Erythroblast (primary cell): ENCODE measurements at regions not wholly inside any gene's neighbourhood (a gene's known extent, or its start where the extent isn't known, plus 50 kb on each side); places are given as distances from the start of the nearest gene placed in this dataset.
A peak's percentile ranks its signal among the peaks of the same experiment; 100 is the strongest.
"Not testable (repeated sequence)": the region's sequence is repeated elsewhere in the genome, so short reads cannot be mapped to it uniquely, and the experiment has no call there.

ENCODE experiments used
- DNase-seq, 2 experiments: peaks; one replicate each; lab custom pipeline; 2025; lab: John Stamatoyannopoulos, UW
- GATA1 ChIP-seq: IDR thresholded peaks from 2 replicates; pipeline ENCODE4 v1.6.1; 2011; ENCODE audit warnings: low read depth, mild to moderate bottlenecking, control low read depth, low read length, moderate library complexity
- POLR2A ChIP-seq: IDR thresholded peaks from 2 replicates; pipeline ENCODE4 v1.6.1; 2011; ENCODE audit warnings: mild to moderate bottlenecking, low read length

GRCh38 chr2:194445226-194445625, 1211.8 kb upstream of the SLC39A10 start:
- DNase-seq = no peak
- TF ChIP-seq GATA1 = no peak
- TF ChIP-seq POLR2A = no peak

GRCh38 chr2:194443926-194444325, 1213.1 kb upstream of the SLC39A10 start:
- no peak for TF ChIP-seq POLR2A
- TF ChIP-seq GATA1 = no peak
- DNase-seq = no peak

GRCh38 chr2:194424683-194425209, 1232.3 kb upstream of the SLC39A10 start:
- DNase-seq = no peak
- no peak for TF ChIP-seq GATA1
- no peak for TF ChIP-seq POLR2A

GRCh38 chr2:194411221-194411620, 1245.8 kb upstream of the SLC39A10 start:
- no peak for TF ChIP-seq GATA1
- TF ChIP-seq POLR2A = no peak
- DNase-seq = no peak

GRCh38 chr2:194395818-194396217, 1261.2 kb upstream of the SLC39A10 start:
- TF ChIP-seq POLR2A (no peak), GATA1 (no peak)
- DNase-seq = no peak

GRCh38 chr2:194385376-194385775, 1271.7 kb upstream of the SLC39A10 start:
- no peak for TF ChIP-seq GATA1
- TF ChIP-seq POLR2A = no peak

GRCh38 chr2:194383401-194383800, 1273.6 kb upstream of the SLC39A10 start:
- TF ChIP-seq GATA1 (no peak), POLR2A (no peak)

More at GRCh38 chr2:194385376-194385775, 1271.7 kb upstream of the SLC39A10 start:
- no peak for DNase-seq

GRCh38 chr2:194382221-194382620, 1274.8 kb upstream of the SLC39A10 start:
- DNase-seq = no peak
- TF ChIP-seq GATA1 (no peak), POLR2A (no peak)

More at GRCh38 chr2:194383401-194383800, 1273.6 kb upstream of the SLC39A10 start:
- DNase-seq = peak; percentile 12 to 26

GRCh38 chr2:194380011-194380410, 1277.0 kb upstream of the SLC39A10 start:
- TF ChIP-seq GATA1 (no peak), POLR2A (no peak)
- no peak for DNase-seq

GRCh38 chr2:194367390-194367789, 1289.6 kb upstream of the SLC39A10 start:
- DNase-seq = not testable (repeated sequence)

GRCh38 chr2:194363878-194364277, 1293.1 kb upstream of the SLC39A10 start:
- no peak for DNase-seq
- TF ChIP-seq GATA1 (no peak), POLR2A (no peak)

- TF ChIP-seq POLR2A = no peak
- no peak for TF ChIP-seq GATA1
- no peak for DNase-seq
Observed at GRCh38 chr2:194363295-194363694, 1293.7 kb upstream of the SLC39A10 start.

- TF ChIP-seq GATA1 = no peak
- no peak for TF ChIP-seq POLR2A
- no peak for DNase-seq
Observed at GRCh38 chr2:194352505-194352904, 1304.5 kb upstream of the SLC39A10 start.

GRCh38 chr2:194346193-194346592, 1310.8 kb upstream of the SLC39A10 start:
- DNase-seq = no peak
- no peak for TF ChIP-seq GATA1
- TF ChIP-seq POLR2A = no peak

- TF ChIP-seq GATA1 (no peak), POLR2A (no peak)
- no peak for DNase-seq
Observed at GRCh38 chr2:194345347-194345746, 1311.7 kb upstream of the SLC39A10 start.
